ENCODE measurements at regions not wholly inside any gene's neighbourhood (a gene's known extent, or its start where the extent isn't known, plus 50 kb on each side); places are given as distances from the start of the nearest gene placed in this dataset.

GRCh38 chr2:19580264-19580663 lies 221.8 kb upstream of the OSR1 start:
- no peak for DNase-seq

- no peak for DNase-seq
Measured at GRCh38 chr2:19579461-19579860, 221.0 kb upstream of the OSR1 start.

- no peak for DNase-seq
Measured at GRCh38 chr2:19577723-19578122, 219.3 kb upstream of the OSR1 start.

GRCh38 chr2:19576411-19576810 lies 218.0 kb upstream of the OSR1 start:
- no peak for DNase-seq

- no peak for DNase-seq
Measured at GRCh38 chr2:19575641-19576040, 217.2 kb upstream of the OSR1 start.

GRCh38 chr2:19574778-19575260 lies 216.4 kb upstream of the OSR1 start:
- no peak for DNase-seq

GRCh38 chr2:19573784-19574183 lies 215.4 kb upstream of the OSR1 start:
- DNase-seq, result no peak

- no peak for DNase-seq
Measured at GRCh38 chr2:19571773-19572172, 213.3 kb upstream of the OSR1 start.

GRCh38 chr2:19569300-19569791 lies 210.9 kb upstream of the OSR1 start:
- DNase-seq, result no peak

GRCh38 chr2:19568809-19569208 lies 210.4 kb upstream of the OSR1 start:
- DNase-seq, result no peak

- DNase-seq, result no peak
Measured at GRCh38 chr2:19560785-19561184, 202.4 kb upstream of the OSR1 start.

GRCh38 chr2:19559596-19560240 lies 201.3 kb upstream of the OSR1 start:
- DNase-seq, result no peak

- DNase-seq, result no peak
Measured at GRCh38 chr2:19556648-19557047, 198.2 kb upstream of the OSR1 start.

- no peak for DNase-seq
Measured at GRCh38 chr2:19554520-19554919, 196.1 kb upstream of the OSR1 start.

- DNase-seq, result no peak
Measured at GRCh38 chr2:19552270-19552669, 193.8 kb upstream of the OSR1 start.

- DNase-seq, result no peak
Measured at GRCh38 chr2:19550750-19551149, 192.3 kb upstream of the OSR1 start.

- DNase-seq, result no peak
Measured at GRCh38 chr2:19549821-19550220, 191.4 kb upstream of the OSR1 start.

GRCh38 chr2:19548116-19548515 lies 189.7 kb upstream of the OSR1 start:
- DNase-seq, result no peak

- no peak for DNase-seq
Measured at GRCh38 chr2:19547321-19547720, 188.9 kb upstream of the OSR1 start.

GRCh38 chr2:19545507-19545906 lies 187.1 kb upstream of the OSR1 start:
- DNase-seq, result no peak

- no peak for DNase-seq
Measured at GRCh38 chr2:19543663-19544383, 185.4 kb upstream of the OSR1 start.

- DNase-seq, result no peak
Measured at GRCh38 chr2:19542796-19543662, 184.6 kb upstream of the OSR1 start.

- no peak for DNase-seq
Measured at GRCh38 chr2:19541884-19542283, 183.5 kb upstream of the OSR1 start.
